Stimulated activated CD8-positive, alpha-beta memory T cell treated with anti-CD3 and anti-CD28 coated beads, Interleukin-15, amount 100 ng/mL, for 24 hours (primary cell): ENCODE measurements at regions not wholly inside any gene's neighbourhood (a gene's known extent, or its start where the extent isn't known, plus 50 kb on each side); places are given as distances from the start of the nearest gene placed in this dataset.

Source experiments
- DNase-seq: peaks from one replicate; pipeline ENCODE4 v3.0.0-alpha.2; 2020; ENCODE audit warnings: low read depth

GRCh38 chr11:129291546-129291945 is 84.1 kb upstream of the BARX2 start:
- no peak for DNase-seq

GRCh38 chr11:129290966-129291365 is 84.7 kb upstream of the BARX2 start:
- no peak for DNase-seq

GRCh38 chr11:129289350-129290040 is 86.2 kb upstream of the BARX2 start:
- DNase-seq: no peak

DNA sequence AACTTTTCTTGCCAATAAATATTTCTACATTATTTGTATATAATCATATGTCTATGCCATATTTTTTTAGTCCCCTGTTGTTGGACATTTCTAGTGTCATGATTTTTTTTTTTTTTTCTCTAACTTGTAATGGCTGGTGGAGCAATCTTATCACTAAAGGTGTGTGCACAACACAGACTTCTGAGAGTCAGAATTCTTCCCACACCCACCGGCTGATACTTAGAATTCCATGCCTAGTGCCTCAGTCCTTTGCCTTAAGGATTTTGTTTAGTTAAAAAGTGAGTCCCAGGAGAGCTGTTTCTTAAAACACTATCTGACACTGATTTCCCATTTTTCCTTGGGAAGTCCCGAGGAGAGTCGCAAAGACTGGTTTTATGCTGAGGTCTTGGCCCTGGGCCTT is 87.7 kb upstream of the BARX2 start:
- no peak for DNase-seq

GRCh38 chr11:129286813-129287212 is 88.8 kb upstream of the BARX2 start:
- DNase-seq: no peak

GRCh38 chr11:129285402-129285786 is 90.3 kb upstream of the BARX2 start:
- DNase-seq: no peak

GRCh38 chr11:129283141-129283540 is 91.0 kb upstream of the ARHGAP32 start:
- no peak for DNase-seq

DNA sequence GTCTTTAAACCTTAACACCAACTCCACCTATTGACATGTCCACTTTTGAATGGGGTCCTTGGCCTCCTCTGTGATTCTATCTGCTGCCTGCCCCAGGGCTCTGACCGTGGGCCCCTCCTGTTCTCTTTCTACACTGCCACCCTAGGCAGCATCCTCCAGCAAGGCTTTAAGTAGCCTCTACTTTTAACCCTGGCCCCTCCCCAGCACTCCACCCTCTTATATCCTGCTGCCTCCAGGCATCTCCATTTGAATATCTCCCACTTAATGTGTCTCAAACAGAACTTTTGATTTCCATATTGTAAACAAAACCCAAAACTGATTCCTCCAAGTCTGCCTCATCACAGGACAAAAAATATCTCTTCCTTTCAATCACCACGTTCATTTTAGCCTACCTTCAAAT is 90.5 kb upstream of the ARHGAP32 start:
- no peak for DNase-seq

GRCh38 chr11:129281471-129282415 is 89.6 kb upstream of the ARHGAP32 start:
- no peak for DNase-seq

- DNase-seq: no peak
Observed at GRCh38 chr11:129280027-129280811, 88.1 kb upstream of the ARHGAP32 start.

- DNase-seq: peak; percentile 35
Observed at GRCh38 chr11:129279326-129280026, 87.4 kb upstream of the ARHGAP32 start.

DNA sequence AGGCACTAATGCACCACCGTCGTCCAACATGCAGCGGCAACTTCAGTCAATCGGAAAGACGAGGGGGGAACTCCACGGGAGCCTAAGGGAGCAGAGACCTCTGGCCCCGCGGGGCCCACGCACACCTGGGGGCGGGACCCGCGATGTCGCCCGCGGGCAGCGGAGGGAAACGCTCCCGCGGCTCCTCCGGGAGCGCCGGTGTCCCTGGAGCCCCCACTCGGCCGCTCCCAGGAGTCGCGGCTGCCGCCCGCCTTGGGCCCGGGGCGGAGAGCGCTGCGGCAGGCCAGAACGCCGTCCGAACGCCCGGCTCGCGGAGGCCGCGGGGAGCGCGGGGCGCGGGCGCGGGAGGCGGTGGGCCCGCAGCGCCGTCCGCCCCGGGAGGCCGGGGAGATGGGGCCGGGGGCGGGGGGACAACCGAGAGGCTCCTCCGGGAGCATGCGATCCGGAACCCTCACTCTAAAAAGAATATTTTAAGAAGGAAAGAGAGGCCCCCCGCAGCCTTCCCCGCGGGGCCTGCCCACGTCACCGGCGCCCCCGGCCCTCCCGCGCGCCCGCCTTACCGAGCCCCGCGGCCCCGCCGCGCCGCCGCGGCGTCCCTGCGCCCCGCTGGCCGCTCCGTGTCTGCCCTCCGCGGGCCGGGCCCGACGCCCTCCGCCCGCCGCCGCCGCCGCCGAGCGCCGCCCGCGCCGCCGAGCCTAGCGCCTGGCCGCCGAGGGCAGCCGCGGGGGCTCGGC is 86.6 kb upstream of the ARHGAP32 start:
- DNase-seq: no peak

GRCh38 chr11:129277198-129277843 is 85.2 kb upstream of the ARHGAP32 start:
- DNase-seq: no peak

DNA sequence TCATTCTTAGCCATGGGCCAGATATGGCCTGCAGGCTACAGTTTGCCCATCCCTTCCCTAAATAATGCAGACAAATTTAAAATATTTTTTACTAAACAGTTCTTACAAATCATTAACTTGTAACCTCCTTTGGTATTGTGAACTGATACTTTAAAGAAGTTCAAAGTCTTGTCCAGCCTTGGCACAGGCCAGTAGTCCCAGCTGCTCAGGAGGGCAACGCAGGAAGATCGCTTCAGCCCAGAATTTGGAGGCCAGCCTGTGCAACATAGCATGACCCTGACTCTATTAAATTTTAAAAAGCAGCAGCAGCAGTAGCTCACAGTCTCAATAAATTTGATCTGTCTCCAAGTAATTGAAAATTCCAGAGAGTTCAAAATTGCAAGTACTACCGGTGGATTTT is 83.7 kb upstream of the ARHGAP32 start:
- no peak for DNase-seq

GRCh38 chr11:129273944-129274711 is 82.0 kb upstream of the ARHGAP32 start:
- DNase-seq: no peak

- no peak for DNase-seq
Observed at GRCh38 chr11:129273322-129273721, 81.2 kb upstream of the ARHGAP32 start.

GRCh38 chr11:129271030-129271429 is 78.9 kb upstream of the ARHGAP32 start:
- no peak for DNase-seq

- DNase-seq: no peak
Observed at GRCh38 chr11:129270446-129270845, 78.3 kb upstream of the ARHGAP32 start.

DNA sequence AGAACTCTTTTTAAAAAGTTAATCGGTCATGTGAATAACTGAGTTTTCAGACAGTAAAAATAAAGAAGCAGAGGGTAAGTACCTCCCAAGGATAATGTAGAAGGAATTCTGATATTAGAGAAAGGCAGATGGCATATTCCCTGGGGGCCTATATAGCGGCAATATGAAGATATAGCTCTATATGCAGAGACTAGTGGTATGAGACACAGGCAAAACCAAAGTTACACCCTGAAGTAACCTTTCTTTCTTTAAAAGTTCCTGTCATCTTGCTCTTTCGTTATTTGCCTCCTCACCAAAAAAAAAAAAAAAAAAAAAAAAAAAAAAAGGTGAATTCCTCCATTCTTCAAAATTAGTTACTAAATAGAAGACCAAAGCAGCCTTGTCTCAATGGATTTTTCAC is 76.2 kb upstream of the ARHGAP32 start:
- DNase-seq: no peak

- no peak for DNase-seq
Observed at GRCh38 chr11:129267716-129268115, 75.6 kb upstream of the ARHGAP32 start.
